ENCODE measurements at regions not wholly inside any gene's neighbourhood (a gene's known extent, or its start where the extent isn't known, plus 50 kb on each side); places are given as distances from the start of the nearest gene placed in this dataset.

- H3F3A ChIP-seq (ENCODE audit: insufficient read depth) = no peaks in the 10 kb centered on the region
- TF ChIP-seq EZH2 (IDR thresholded peaks at IDR 0.05; ENCODE audit: insufficient read depth, poor library complexity, severe bottlenecking) (no peak), EZH2phosphoT487 (IDR thresholded peaks at IDR 0.05; ENCODE audit: insufficient read depth, low read depth) (no peak)
- H3K4me3 ChIP-seq = no peak overlapping the region
- H3K9me3 ChIP-seq (ENCODE audit: low read depth) = no peaks in the 10 kb centered on the region
- H3K79me2 ChIP-seq (ENCODE audit: insufficient read depth) = no peaks in the 10 kb centered on the region
- H3K4me1 ChIP-seq (ENCODE audit: insufficient read depth) = no peaks in the 10 kb centered on the region
- DNase-seq = no peak
- H3K27ac ChIP-seq = no peak overlapping the region
- no peaks in the 10 kb centered on the region; the same call in none of the 2 replicates for H3K27me3 ChIP-seq (replicated peaks; ENCODE audit: insufficient read depth)
- in situ Hi-C loops (cut with MboI) = no loop called here
- WGBS, 2 experiments (ENCODE audit: low coverage in 1 of 2, low lambda C conversion rate in 2 of 2, missing lambda C conversion rate in 2 of 2) = 53 to 54% methylated on average over 9 of the region's 9 CpGs
- H2AFZ ChIP-seq = no peak overlapping the region
- no peaks in the 10 kb centered on the region for H4K20me1 ChIP-seq (ENCODE audit: insufficient read depth)
- no peaks in the 10 kb centered on the region for H3K9me2 ChIP-seq (ENCODE audit: insufficient read depth)
- H3K36me3 ChIP-seq (ENCODE audit: low read depth) = no peaks in the 10 kb centered on the region
- H3K9ac ChIP-seq = no peak overlapping the region
- no peak overlapping the region for H3K4me2 ChIP-seq (ENCODE audit: unreplicated experiment)
These were observed 227.3 kb upstream of the IRX5 start for GRCh38 chr16:54703339-54703738.

GRCh38 chr16:54699656-54700055 lies 231.0 kb upstream of the IRX5 start:
- Histone ChIP-seq H3K9ac (no peak overlapping the region), H2AFZ (no peak overlapping the region), H3K4me1 (ENCODE audit: insufficient read depth) (no peaks in the 10 kb centered on the region), H3K36me3 (ENCODE audit: low read depth) (no peaks in the 10 kb centered on the region), H3K9me3 (ENCODE audit: low read depth) (no peaks in the 10 kb centered on the region), H3K27ac (no peak overlapping the region), H3K27me3 (replicated peaks; ENCODE audit: insufficient read depth) (peaks cover 12% of the 10 kb centered on the region), H3F3A (ENCODE audit: insufficient read depth) (no peaks in the 10 kb centered on the region), H4K20me1 (ENCODE audit: insufficient read depth) (no peaks in the 10 kb centered on the region), H3K9me2 (ENCODE audit: insufficient read depth) (no peaks in the 10 kb centered on the region), H3K79me2 (ENCODE audit: insufficient read depth) (no peaks in the 10 kb centered on the region), H3K4me3 (no peak overlapping the region), H3K4me2 (ENCODE audit: unreplicated experiment) (no peak overlapping the region)
- DNase-seq = no peak
- TF ChIP-seq EZH2phosphoT487 (IDR thresholded peaks at IDR 0.05; ENCODE audit: insufficient read depth, low read depth) (no peak), EZH2 (IDR thresholded peaks at IDR 0.05; ENCODE audit: insufficient read depth, poor library complexity, severe bottlenecking) (no peak)
- in situ Hi-C loops (cut with MboI) = no loop called here
- 16 to 17% methylated on average over 6 of the region's 6 CpGs for WGBS, 2 experiments (ENCODE audit: low coverage in 1 of 2, low lambda C conversion rate in 2 of 2, missing lambda C conversion rate in 2 of 2)

GRCh38 chr16:54697677-54698076 lies 233.0 kb upstream of the IRX5 start:
- in situ Hi-C loops (cut with MboI) = no loop called here

GRCh38 chr16:54696970-54697369 lies 233.7 kb upstream of the IRX5 start:
- Histone ChIP-seq H3K27ac (no peak overlapping the region), H3K79me2 (ENCODE audit: insufficient read depth) (no peaks in the 10 kb centered on the region), H3K4me1 (ENCODE audit: insufficient read depth) (no peaks in the 10 kb centered on the region), H3K4me3 (no peak overlapping the region), H3K9me2 (ENCODE audit: insufficient read depth) (no peaks in the 10 kb centered on the region), H2AFZ (no peak overlapping the region), H3K27me3 (replicated peaks; ENCODE audit: insufficient read depth) (peaks cover 12% of the 10 kb centered on the region), H3K9me3 (ENCODE audit: low read depth) (no peaks in the 10 kb centered on the region), H4K20me1 (ENCODE audit: insufficient read depth) (no peaks in the 10 kb centered on the region), H3K9ac (no peak overlapping the region), H3K36me3 (ENCODE audit: low read depth) (no peaks in the 10 kb centered on the region), H3F3A (ENCODE audit: insufficient read depth) (no peaks in the 10 kb centered on the region), H3K4me2 (ENCODE audit: unreplicated experiment) (no peak overlapping the region)
- in situ Hi-C loops (cut with MboI) = no loop called here
- 15 to 17% methylated on average over 9 of the region's 9 CpGs for WGBS, 2 experiments (ENCODE audit: low coverage in 1 of 2, low lambda C conversion rate in 2 of 2, missing lambda C conversion rate in 2 of 2)
- no peak for TF ChIP-seq EZH2 (IDR thresholded peaks at IDR 0.05; ENCODE audit: insufficient read depth, poor library complexity, severe bottlenecking)
- TF ChIP-seq EZH2phosphoT487 (IDR thresholded peaks at IDR 0.05; ENCODE audit: insufficient read depth, low read depth) = no peak
- no peak for DNase-seq

More at GRCh38 chr16:54697677-54698076, 233.0 kb upstream of the IRX5 start:
- H3K4me3 ChIP-seq = no peak overlapping the region
- H3K36me3 ChIP-seq (ENCODE audit: low read depth) = no peaks in the 10 kb centered on the region
- H3K4me2 ChIP-seq (ENCODE audit: unreplicated experiment) = no peak overlapping the region
- H3K9me2 ChIP-seq (ENCODE audit: insufficient read depth) = no peaks in the 10 kb centered on the region
- no peaks in the 10 kb centered on the region for H3K4me1 ChIP-seq (ENCODE audit: insufficient read depth)
- no peaks in the 10 kb centered on the region for H3F3A ChIP-seq (ENCODE audit: insufficient read depth)
- no peak overlapping the region for H3K9ac ChIP-seq
- WGBS, 2 experiments (ENCODE audit: low coverage in 1 of 2, low lambda C conversion rate in 2 of 2, missing lambda C conversion rate in 2 of 2) = 46 to 51% methylated on average over 8 of the region's 8 CpGs
- no peaks in the 10 kb centered on the region for H4K20me1 ChIP-seq (ENCODE audit: insufficient read depth)
- no peaks in the 10 kb centered on the region for H3K9me3 ChIP-seq (ENCODE audit: low read depth)
- no peak overlapping the region for H2AFZ ChIP-seq
- no peak overlapping the region for H3K27ac ChIP-seq
- no peak for TF ChIP-seq EZH2phosphoT487 (IDR thresholded peaks at IDR 0.05; ENCODE audit: insufficient read depth, low read depth)
- no peak for TF ChIP-seq EZH2 (IDR thresholded peaks at IDR 0.05; ENCODE audit: insufficient read depth, poor library complexity, severe bottlenecking)
- peaks cover 12% of the 10 kb centered on the region for H3K27me3 ChIP-seq (replicated peaks; ENCODE audit: insufficient read depth)
- H3K79me2 ChIP-seq (ENCODE audit: insufficient read depth) = no peaks in the 10 kb centered on the region
- no peak for DNase-seq

- Histone ChIP-seq H3K9me3 (ENCODE audit: low read depth) (no peaks in the 10 kb centered on the region), H3K79me2 (ENCODE audit: insufficient read depth) (no peaks in the 10 kb centered on the region), H3K9ac (no peak overlapping the region), H3K36me3 (ENCODE audit: low read depth) (no peaks in the 10 kb centered on the region), H2AFZ (no peak overlapping the region), H3F3A (ENCODE audit: insufficient read depth) (no peaks in the 10 kb centered on the region), H3K9me2 (ENCODE audit: insufficient read depth) (no peaks in the 10 kb centered on the region), H3K4me3 (no peak overlapping the region), H3K4me2 (ENCODE audit: unreplicated experiment) (no peak overlapping the region), H3K27ac (no peak overlapping the region), H3K27me3 (replicated peaks; ENCODE audit: insufficient read depth) (peaks cover 12% of the 10 kb centered on the region), H4K20me1 (ENCODE audit: insufficient read depth) (no peaks in the 10 kb centered on the region), H3K4me1 (ENCODE audit: insufficient read depth) (no peaks in the 10 kb centered on the region)
- WGBS, 2 experiments (ENCODE audit: low coverage in 1 of 2, low lambda C conversion rate in 2 of 2, missing lambda C conversion rate in 2 of 2) = 48 to 51% methylated on average over 8 of the region's 8 CpGs
- TF ChIP-seq EZH2phosphoT487 (IDR thresholded peaks at IDR 0.05; ENCODE audit: insufficient read depth, low read depth) (no peak), EZH2 (IDR thresholded peaks at IDR 0.05; ENCODE audit: insufficient read depth, poor library complexity, severe bottlenecking) (no peak)
- no peak for DNase-seq
- in situ Hi-C loops (cut with MboI) = no loop called here
These were observed 234.1 kb upstream of the IRX5 start for GRCh38 chr16:54696522-54696921.

All from GM23248 (cell line).